ENCODE measurements at regions not wholly inside any gene's neighbourhood (a gene's known extent, or its start where the extent isn't known, plus 50 kb on each side); places are given as distances from the start of the nearest gene placed in this dataset.

GRCh38 chr1:99538618-99538956 is 107.3 kb upstream of the PALMD start:
- in situ Hi-C loops (cut with HindIII; ENCODE audit: low pct_ligation_motif_present, low sequenced_read_pairs): no loop called here
- no peaks in the 10 kb centered on the region for H3K36me3 ChIP-seq (replicated peaks)
- no peak for DNase-seq
- no peak overlapping the region for H3K4me3 ChIP-seq (ENCODE audit: low read depth, low read length)
- H3K27ac ChIP-seq: no peak overlapping the region
- TF ChIP-seq, protein P1, sequence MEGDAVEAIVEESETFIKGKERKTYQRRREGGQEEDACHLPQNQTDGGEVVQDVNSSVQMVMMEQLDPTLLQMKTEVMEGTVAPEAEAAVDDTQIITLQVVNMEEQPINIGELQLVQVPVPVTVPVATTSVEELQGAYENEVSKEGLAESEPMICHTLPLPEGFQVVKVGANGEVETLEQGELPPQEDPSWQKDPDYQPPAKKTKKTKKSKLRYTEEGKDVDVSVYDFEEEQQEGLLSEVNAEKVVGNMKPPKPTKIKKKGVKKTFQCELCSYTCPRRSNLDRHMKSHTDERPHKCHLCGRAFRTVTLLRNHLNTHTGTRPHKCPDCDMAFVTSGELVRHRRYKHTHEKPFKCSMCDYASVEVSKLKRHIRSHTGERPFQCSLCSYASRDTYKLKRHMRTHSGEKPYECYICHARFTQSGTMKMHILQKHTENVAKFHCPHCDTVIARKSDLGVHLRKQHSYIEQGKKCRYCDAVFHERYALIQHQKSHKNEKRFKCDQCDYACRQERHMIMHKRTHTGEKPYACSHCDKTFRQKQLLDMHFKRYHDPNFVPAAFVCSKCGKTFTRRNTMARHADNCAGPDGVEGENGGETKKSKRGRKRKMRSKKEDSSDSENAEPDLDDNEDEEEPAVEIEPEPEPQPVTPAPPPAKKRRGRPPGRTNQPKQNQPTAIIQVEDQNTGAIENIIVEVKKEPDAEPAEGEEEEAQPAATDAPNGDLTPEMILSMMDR (IDR thresholded peaks at IDR 0.05; ENCODE audit: low read depth, low read length, missing control alignments): no peak
- no peaks in the 10 kb centered on the region for H3K27me3 ChIP-seq (replicated peaks)

DNA sequence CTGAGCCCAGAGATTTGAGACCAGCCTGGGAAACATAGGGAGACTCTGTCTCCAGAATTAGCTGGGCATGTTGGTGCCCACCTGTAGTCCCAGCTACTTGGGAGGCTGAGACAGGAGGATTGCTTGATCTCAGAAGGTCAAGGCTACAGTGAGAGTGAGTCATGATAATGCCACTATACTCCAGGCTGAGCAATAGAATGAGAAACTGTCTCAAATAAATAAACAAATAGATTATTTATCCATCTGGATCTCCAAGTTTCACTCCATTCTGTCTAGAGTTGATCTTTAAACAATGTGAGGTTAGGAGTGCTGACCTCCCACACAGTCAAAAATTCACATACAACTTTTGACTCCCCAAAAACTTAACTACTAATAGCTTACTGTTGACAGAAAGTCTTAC is 106.8 kb upstream of the PALMD start:
- in situ Hi-C loops (cut with HindIII; ENCODE audit: low pct_ligation_motif_present, low sequenced_read_pairs): no loop called here
- DNase-seq: no peak
- TF ChIP-seq, protein P1 (IDR thresholded peaks at IDR 0.05; ENCODE audit: low read depth, low read length, missing control alignments): no peak
- Histone ChIP-seq H3K27me3 (replicated peaks) (no peaks in the 10 kb centered on the region), H3K36me3 (replicated peaks) (no peaks in the 10 kb centered on the region), H3K27ac (no peak overlapping the region), H3K4me3 (ENCODE audit: low read depth, low read length) (no peak overlapping the region)

DNA sequence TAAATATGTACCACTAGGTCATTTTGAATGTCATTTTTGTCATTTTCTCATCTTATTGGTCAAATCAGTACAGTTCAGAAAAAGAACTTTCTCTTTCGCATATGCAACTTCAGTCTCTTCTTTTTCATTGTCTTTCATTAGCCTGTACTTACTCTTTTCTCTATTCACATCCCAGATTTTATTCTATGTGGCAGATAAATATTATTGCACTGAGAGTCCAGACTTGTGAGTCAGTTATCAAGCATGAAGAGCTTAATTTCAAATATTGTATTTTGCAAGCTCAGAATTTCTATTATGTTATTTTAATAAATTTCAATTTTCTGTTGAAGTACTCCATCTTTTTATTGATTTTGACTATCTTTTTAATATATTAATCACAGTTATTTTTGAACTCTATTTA is 105.2 kb upstream of the PALMD start:
- TF ChIP-seq, protein P1 (IDR thresholded peaks at IDR 0.05; ENCODE audit: low read depth, low read length, missing control alignments): no peak
- no peak for DNase-seq
- Histone ChIP-seq H3K36me3 (replicated peaks) (no peaks in the 10 kb centered on the region), H3K27ac (no peak overlapping the region), H3K27me3 (replicated peaks) (no peaks in the 10 kb centered on the region), H3K4me3 (ENCODE audit: low read depth, low read length) (no peak overlapping the region)
- in situ Hi-C loops (cut with HindIII; ENCODE audit: low pct_ligation_motif_present, low sequenced_read_pairs): no loop called here

GRCh38 chr1:99544328-99544727 is 101.6 kb upstream of the PALMD start:
- no peak for DNase-seq
- H3K36me3 ChIP-seq (replicated peaks): no peaks in the 10 kb centered on the region
- TF ChIP-seq, protein P1 (IDR thresholded peaks at IDR 0.05; ENCODE audit: low read depth, low read length, missing control alignments): no peak
- no peaks in the 10 kb centered on the region for H3K27me3 ChIP-seq (replicated peaks)
- no peak overlapping the region for H3K27ac ChIP-seq
- in situ Hi-C loops (cut with HindIII; ENCODE audit: low pct_ligation_motif_present, low sequenced_read_pairs): no loop called here
- H3K4me3 ChIP-seq (ENCODE audit: low read depth, low read length): no peak overlapping the region

- Histone ChIP-seq H3K4me3 (ENCODE audit: low read depth, low read length) (no peak overlapping the region), H3K27ac (peak overlapping the region; percentile 21), H3K27me3 (replicated peaks) (no peaks in the 10 kb centered on the region), H3K36me3 (replicated peaks) (no peaks in the 10 kb centered on the region)
- in situ Hi-C loops (cut with HindIII; ENCODE audit: low pct_ligation_motif_present, low sequenced_read_pairs): no loop called here
- DNase-seq: no peak
- TF ChIP-seq, protein P1 (IDR thresholded peaks at IDR 0.05; ENCODE audit: low read depth, low read length, missing control alignments): no peak
Measured at GRCh38 chr1:99546432-99547416, 99.2 kb upstream of the PALMD start.
